Loucy (cell line): ENCODE measurements at regions not wholly inside any gene's neighbourhood (a gene's known extent, or its start where the extent isn't known, plus 50 kb on each side); places are given as distances from the start of the nearest gene placed in this dataset.

Experiments
- H2AFZ ChIP-seq: fragments of 200-600 bp; sonication (generic); 2 replicates; pipeline ENCODE4 v1.6.0; 2016; ENCODE audit warnings: antibody characterized with exemption, mild to moderate bottlenecking, low read length, moderate library complexity
- H3F3A ChIP-seq: fragments of 200-600 bp; 2 replicates; pipeline ENCODE4 v1.6.0; 2016; ENCODE audit warnings: antibody characterized with exemption, low read depth, mild to moderate bottlenecking
- H3K27me3 ChIP-seq: fragments of 200-600 bp; sonication (generic); 2 replicates; pipeline ENCODE4 v1.6.1; 2014; ENCODE audit warnings: low read length, mild to moderate bottlenecking; ENCODE audit not compliant: insufficient read depth, poor library complexity, severe bottlenecking
- H3K36me3 ChIP-seq: fragments of 200-600 bp; sonication (generic); 2 replicates; pipeline ENCODE4 v1.6.1; 2016; ENCODE audit warnings: low read length; ENCODE audit not compliant: insufficient read depth
- H3K4me1 ChIP-seq: fragments of 200-600 bp; sonication (generic); 2 replicates; pipeline ENCODE4 v1.5.1; 2014; ENCODE audit warnings: low read length, mild to moderate bottlenecking; ENCODE audit not compliant: insufficient read depth, poor library complexity, severe bottlenecking
- H3K4me2 ChIP-seq: fragments of 200-600 bp; sonication (generic); 2 replicates; pipeline ENCODE4 v1.6.0; 2014; ENCODE audit warnings: antibody characterized with exemption, low read length, low read depth, mild to moderate bottlenecking; ENCODE audit not compliant: poor library complexity, severe bottlenecking
- H3K4me3 ChIP-seq: fragments of 200-600 bp; sonication (generic); 2 replicates; pipeline ENCODE4 v1.5.1; 2014; ENCODE audit warnings: low read length, mild to moderate bottlenecking, mixed read lengths; ENCODE audit not compliant: poor library complexity, severe bottlenecking
- H3K79me2 ChIP-seq: fragments of 200-600 bp; sonication (generic); 2 replicates; pipeline ENCODE4 v1.6.1; 2014; ENCODE audit warnings: low read length; ENCODE audit not compliant: insufficient read depth
- H3K9ac ChIP-seq: fragments of 200-600 bp; sonication (generic); 2 replicates; pipeline ENCODE4 v1.6.0; 2014; ENCODE audit warnings: mild to moderate bottlenecking, low read depth, low read length, moderate library complexity; ENCODE audit not compliant: poor library complexity, severe bottlenecking
- H3K9me2 ChIP-seq: fragments of 200-600 bp; sonication (generic); replicated peaks from 2 replicates; pipeline ENCODE4 v1.6.1; 2016; ENCODE audit warnings: low read depth, low read length, mixed read lengths
- H3K9me3 ChIP-seq: fragments of 200-600 bp; sonication (generic); 2 replicates; pipeline ENCODE4 v1.6.1; 2014; ENCODE audit warnings: mild to moderate bottlenecking, antibody characterized with exemption, low read length, low read depth; ENCODE audit not compliant: insufficient read depth
- H4K20me1 ChIP-seq: fragments of 200-600 bp; sonication (generic); 2 replicates; pipeline ENCODE4 v1.6.0; 2014; ENCODE audit warnings: antibody characterized with exemption, low read length, mild to moderate bottlenecking; ENCODE audit not compliant: insufficient read depth, poor library complexity, severe bottlenecking
- EZH2phosphoT487 ChIP-seq: fragments of 200-600 bp; IDR thresholded peaks from 2 replicates; pipeline ENCODE4 v1.6.1; 2018; ENCODE audit warnings: antibody characterized with exemption, mild to moderate bottlenecking, moderate library complexity, borderline replicate concordance
- TF ChIP-seq, protein P1 (sequence below): fragments of 200-600 bp; sonication (generic); conservative IDR thresholded peaks from 2 replicates; pipeline ENCODE4 v1.5.1; 2014; ENCODE audit warnings: mild to moderate bottlenecking, antibody characterized with exemption, low read length

GRCh38 chr6:105893741-105894140 lies 192.4 kb upstream of the PRDM1 start:
- H3K4me1 ChIP-seq: no peaks in the 10 kb centered on the region
- H3K4me2 ChIP-seq: no peak overlapping the region
- no peaks in the 10 kb centered on the region for H3K9me3 ChIP-seq
- no peaks in the 10 kb centered on the region for H3K9me2 ChIP-seq
- no peak for TF ChIP-seq EZH2phosphoT487
- H3K9ac ChIP-seq: no peak overlapping the region
- no peaks in the 10 kb centered on the region for H3K79me2 ChIP-seq
- no peak overlapping the region for H2AFZ ChIP-seq
- H4K20me1 ChIP-seq: no peaks in the 10 kb centered on the region
- H3K4me3 ChIP-seq: no peak overlapping the region
- H3K27me3 ChIP-seq: no peaks in the 10 kb centered on the region
- no peaks in the 10 kb centered on the region for H3K36me3 ChIP-seq
- H3F3A ChIP-seq: no peaks in the 10 kb centered on the region

- no peak overlapping the region for H3K4me3 ChIP-seq
- peaks cover 6% of the 10 kb centered on the region for H3K4me1 ChIP-seq
- no peaks in the 10 kb centered on the region for H3K36me3 ChIP-seq
- H3K27me3 ChIP-seq: no peaks in the 10 kb centered on the region
- H3K9me3 ChIP-seq: no peaks in the 10 kb centered on the region
- no peaks in the 10 kb centered on the region for H3F3A ChIP-seq
- no peaks in the 10 kb centered on the region for H4K20me1 ChIP-seq
- H3K9ac ChIP-seq: no peak overlapping the region
- TF ChIP-seq, protein P1, sequence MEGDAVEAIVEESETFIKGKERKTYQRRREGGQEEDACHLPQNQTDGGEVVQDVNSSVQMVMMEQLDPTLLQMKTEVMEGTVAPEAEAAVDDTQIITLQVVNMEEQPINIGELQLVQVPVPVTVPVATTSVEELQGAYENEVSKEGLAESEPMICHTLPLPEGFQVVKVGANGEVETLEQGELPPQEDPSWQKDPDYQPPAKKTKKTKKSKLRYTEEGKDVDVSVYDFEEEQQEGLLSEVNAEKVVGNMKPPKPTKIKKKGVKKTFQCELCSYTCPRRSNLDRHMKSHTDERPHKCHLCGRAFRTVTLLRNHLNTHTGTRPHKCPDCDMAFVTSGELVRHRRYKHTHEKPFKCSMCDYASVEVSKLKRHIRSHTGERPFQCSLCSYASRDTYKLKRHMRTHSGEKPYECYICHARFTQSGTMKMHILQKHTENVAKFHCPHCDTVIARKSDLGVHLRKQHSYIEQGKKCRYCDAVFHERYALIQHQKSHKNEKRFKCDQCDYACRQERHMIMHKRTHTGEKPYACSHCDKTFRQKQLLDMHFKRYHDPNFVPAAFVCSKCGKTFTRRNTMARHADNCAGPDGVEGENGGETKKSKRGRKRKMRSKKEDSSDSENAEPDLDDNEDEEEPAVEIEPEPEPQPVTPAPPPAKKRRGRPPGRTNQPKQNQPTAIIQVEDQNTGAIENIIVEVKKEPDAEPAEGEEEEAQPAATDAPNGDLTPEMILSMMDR: no peak
- TF ChIP-seq EZH2phosphoT487: no peak
- no peaks in the 10 kb centered on the region for H3K9me2 ChIP-seq
- H3K79me2 ChIP-seq: no peaks in the 10 kb centered on the region
- H3K4me2 ChIP-seq: no peak overlapping the region
- H2AFZ ChIP-seq: no peak overlapping the region
Measured at GRCh38 chr6:105892577-105893262, 193.4 kb upstream of the PRDM1 start.

GRCh38 chr6:105890521-105891244 lies 195.5 kb upstream of the PRDM1 start:
- Histone ChIP-seq H2AFZ (no peak overlapping the region), H3K79me2 (no peaks in the 10 kb centered on the region), H3K36me3 (no peaks in the 10 kb centered on the region), H3K4me1 (peaks cover 17% of the 10 kb centered on the region), H3K4me2 (no peak overlapping the region), H3K9ac (no peak overlapping the region), H3F3A (no peaks in the 10 kb centered on the region), H3K27me3 (no peaks in the 10 kb centered on the region), H4K20me1 (no peaks in the 10 kb centered on the region), H3K4me3 (no peak overlapping the region), H3K9me2 (no peaks in the 10 kb centered on the region), H3K9me3 (no peaks in the 10 kb centered on the region)
- no peak for TF ChIP-seq EZH2phosphoT487
- TF ChIP-seq, protein P1: no peak
